Fibroblast of gingiva (primary cell): ENCODE measurements at regions not wholly inside any gene's neighbourhood (a gene's known extent, or its start where the extent isn't known, plus 50 kb on each side); places are given as distances from the start of the nearest gene placed in this dataset.

Experiments
- DNase-seq: peaks from one replicate; pipeline ENCODE4 v3.0.0-alpha.2; 2011; ENCODE audit warnings: low read depth

DNA sequence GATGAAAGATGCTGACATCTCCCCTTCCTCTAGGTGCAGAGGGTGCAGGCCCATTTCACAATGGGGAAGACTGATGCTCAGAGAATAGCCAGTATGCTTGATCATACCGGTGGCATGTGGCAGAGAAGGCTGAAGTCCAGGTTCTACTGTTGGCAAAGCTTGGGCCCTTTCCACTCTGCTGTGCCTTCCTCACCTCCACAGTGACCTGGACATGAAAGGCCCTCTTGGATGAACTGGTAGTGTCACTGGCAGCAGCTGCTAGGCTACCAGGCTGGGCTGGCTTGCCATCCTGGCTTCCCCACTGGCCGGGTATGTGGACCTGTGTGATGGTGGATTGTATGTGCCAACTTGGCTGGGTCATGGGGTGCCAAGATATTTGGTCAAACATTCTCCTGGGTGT, 92.0 kb downstream of the GADD45G start:
- DNase-seq: no peak

DNA sequence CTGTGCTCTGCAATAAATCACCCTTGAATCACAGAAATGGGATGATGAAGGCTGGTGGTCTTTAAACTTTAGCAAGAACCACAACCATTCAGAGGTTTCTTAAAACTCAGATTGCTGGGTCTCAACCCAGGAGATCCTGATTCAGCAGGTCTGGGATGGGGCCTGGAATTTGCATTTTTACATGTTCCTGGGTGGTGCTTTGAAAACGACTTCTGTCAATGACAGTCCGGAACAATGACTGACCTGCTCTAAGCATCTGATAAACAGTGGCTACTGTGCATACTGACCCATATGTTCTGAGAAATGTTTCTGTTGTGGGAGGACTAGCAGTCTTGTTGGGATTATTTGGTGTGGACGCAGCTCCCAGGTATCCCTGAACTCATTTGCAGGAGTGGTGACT, 92.7 kb downstream of the GADD45G start:
- no peak for DNase-seq

DNA sequence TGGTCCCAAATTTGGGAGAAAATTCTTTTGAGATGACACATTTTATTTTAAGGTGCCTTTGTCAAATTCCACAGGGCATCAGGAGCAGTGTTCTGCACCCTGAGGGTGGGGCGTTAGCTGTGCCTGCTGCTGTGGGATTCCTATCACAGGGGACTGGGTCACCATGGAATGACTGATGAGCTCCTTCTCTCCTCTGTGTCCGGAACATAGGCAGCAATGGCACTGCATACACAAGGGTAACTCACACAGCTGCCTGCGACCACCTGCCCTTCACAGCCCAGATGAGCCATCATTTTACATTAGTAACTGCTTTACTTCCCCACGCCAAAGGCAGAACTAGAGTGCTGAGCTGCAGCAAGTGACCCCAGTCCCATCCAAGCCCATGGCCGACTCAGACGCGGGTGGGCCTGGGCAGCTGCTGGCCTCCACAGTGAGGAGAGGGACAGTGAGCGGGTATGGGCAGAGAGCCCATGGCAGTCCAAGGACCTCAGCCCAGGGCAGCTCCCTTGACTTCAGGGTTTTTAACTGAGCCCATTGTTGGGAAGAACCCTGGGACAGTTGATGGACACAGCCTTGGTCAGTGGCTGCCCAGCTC, 93.7 kb downstream of the GADD45G start:
- no peak for DNase-seq

DNA sequence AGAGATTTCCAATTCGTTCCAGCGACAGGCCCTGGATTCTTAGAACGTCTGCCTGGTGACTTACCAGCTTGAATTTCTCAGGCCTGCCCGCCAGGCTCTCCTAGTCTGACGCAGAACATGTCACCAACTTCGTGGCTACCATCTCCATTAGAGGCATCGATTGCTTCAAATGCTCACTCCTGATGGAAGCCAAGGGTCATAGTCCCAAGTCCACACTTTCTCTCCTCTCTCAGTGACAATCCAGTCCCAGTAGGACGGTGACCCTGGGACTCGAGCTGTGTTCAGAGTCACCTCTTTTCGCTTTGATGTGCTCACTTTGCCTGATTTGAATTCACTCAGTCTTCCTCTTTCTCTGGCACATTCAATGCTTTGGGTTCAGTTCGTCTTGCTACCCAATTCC, 94.8 kb downstream of the GADD45G start:
- DNase-seq: no peak

DNA sequence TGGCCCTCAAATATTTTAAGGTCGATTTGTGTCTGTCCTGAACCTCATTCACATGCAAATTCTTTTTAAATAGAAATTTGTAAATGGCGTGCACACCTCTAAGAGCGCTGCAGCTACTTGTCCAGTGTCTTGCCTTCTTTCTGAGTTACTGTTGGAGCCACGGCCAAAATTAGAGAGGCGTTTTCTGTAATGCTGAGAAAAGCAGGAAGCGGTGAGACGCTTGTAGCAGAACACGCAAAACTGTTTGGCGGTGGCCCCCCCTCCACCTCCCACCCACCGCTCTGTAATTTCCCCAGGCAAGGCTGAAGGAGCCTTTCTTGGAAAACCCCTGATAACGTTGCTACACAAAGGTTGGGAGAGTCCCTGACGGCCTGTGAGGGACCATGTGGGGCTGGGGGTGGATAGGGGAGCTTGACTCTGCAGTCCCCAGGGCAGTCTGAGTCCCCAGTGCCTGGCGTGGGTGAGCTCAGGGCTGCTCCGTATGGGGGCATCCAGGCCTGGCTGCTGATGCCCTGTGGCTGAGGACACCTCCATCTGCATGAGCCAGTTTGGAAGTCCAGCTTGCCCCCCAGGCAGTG, 96.5 kb downstream of the GADD45G start:
- no peak for DNase-seq

DNA sequence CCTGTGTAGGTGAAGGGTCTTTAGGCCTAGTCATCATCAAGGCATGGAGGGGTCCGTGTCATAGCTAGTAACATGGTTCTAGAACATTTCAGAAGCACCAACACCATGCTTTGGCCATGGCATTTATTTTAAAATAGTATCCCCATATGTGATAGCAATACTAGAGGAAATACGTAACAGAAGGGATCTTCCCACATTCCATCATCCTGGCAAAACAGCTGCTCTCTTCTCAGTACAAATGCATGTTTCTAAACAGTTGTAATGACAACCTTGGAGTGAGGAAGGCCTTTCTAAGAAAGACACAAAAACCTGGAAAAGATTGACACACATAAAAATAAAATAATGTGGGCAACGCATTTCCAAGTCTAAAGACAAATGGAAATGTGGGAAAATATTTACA, 97.6 kb downstream of the GADD45G start:
- no peak for DNase-seq

DNA sequence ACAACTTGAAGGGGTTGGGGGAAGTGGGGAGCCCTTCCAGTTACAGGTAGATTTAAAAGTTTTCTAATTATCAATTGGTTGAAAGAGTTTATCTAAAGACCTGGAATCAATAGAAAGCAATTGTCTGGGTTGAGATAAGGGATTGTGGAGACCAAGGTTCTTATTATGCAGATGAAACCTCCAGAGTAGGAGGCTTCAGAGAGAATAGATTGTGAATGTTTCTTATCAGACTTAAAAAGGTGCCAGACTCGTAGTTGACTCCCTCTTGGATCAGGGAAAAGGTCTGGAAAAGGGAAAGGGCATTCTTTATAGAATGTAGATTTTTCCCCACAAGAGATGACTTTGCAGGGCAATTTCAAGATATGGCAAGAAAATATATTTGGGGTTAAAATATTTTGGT, 100.8 kb downstream of the GADD45G start:
- no peak for DNase-seq

DNA sequence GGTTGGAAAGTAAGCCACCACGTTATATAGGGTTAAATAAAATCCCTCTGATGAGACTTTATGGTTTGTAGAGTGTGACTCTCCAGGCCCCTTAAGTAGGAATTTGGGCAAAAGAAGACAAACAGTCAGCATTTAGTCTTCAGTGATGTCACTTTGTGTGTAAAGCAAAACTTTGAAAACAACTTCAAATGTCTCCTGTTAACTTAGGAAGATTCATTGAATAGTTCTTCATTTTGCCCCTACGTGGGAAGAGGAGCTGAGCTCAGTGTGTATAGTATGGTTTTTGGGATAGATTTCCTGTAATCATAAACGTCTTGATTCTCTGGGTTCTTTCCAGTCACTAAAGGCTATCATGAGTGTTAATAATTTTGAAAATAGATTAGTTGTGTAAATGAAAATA, 101.3 kb downstream of the GADD45G start:
- DNase-seq: no peak

DNA sequence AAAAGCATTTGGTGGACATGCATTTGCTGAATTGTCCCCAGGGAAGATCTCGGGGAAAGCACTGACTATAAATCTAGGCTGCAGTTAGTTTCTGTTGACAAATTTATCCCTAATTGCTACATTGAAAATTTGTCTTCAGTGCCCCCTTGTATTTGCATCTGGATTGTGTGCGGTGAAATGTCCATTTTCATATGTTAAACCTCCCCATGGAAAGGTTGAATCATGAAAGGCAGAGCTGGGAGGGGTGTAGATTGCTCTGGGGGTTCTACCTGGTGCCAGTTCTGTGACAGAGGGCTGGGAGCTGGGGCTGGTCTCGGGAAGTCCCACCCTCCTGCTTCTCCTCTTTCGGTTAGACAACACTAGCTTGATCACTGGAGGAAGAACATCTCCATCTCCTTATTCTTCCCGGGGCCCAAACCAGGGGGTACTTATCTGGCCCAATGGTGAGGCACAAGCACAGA, 101.9 kb downstream of the GADD45G start:
- no peak for DNase-seq

DNA sequence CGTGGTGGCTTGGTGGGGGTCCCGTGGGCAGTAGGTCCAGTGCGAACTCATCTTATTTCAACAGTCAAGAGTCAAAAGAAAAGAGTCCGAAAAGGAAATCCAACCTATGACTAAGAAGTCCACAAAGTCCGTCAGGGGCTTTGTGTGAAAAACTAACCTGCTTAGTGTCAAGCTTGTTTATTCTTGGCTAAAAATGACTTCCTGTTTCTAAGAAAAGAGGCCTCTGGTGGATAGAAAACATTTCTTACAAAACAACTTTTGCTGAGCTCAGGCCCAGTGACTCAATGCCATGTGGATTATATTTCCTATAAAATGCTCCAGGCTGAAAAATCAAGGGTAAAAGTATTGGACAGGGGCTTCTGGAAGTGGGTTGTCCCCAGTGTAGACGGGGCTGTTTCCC, 105.9 kb downstream of the GADD45G start:
- no peak for DNase-seq

DNA sequence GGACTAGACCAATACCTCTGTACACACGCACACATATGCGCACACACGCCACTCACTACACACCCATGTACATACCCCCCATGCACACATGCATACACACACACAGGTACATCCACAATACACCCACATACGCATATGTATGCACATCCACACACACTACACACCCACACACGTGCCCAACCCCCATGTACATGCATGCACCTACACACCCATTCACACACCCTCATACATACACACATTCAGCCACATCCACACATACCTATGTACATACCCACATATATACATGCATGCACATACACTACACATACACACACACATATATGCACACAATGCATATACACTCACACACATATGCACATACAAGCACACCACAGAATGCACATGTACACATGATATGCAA, 107.1 kb downstream of the GADD45G start:
- DNase-seq: no peak

DNA sequence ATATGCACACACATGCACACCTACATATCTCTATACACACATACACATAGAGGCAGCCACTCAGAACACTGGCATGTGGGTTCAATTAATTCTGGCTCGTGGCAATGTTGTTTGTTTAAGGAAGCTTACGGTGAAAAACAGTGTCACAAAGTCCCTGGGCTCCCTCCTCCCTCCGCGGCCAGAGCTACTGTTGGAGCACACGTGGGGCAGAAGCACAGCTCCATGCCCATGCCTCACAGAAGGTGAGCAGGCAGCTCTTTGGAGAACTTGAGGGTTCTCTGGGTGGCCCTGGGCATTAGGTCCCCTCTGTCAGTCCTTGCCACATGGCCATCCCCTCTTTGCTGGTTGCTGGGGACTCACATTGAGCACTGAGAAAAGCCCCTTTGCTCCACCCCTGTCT, 107.5 kb downstream of the GADD45G start:
- DNase-seq: no peak

DNA sequence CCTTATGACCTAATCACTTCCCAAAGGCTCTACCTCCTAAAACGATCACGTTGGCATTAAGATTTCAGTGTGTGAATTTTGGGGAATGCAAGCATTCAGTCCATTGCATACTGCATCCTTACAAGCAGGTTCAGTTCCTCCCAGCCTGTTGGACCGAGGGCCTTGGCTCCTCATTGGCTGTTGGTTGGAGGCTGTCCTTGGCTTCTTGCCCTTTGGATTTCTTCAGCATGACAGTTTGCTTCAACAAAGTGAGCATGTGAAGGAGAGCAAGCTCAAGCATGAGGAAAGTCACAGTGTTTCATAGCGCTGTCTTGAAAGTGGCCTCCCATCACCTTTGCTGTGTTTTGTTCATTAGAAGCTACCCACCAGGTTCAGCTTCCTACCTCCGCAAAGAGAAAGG, 109.5 kb downstream of the GADD45G start:
- no peak for DNase-seq

DNA sequence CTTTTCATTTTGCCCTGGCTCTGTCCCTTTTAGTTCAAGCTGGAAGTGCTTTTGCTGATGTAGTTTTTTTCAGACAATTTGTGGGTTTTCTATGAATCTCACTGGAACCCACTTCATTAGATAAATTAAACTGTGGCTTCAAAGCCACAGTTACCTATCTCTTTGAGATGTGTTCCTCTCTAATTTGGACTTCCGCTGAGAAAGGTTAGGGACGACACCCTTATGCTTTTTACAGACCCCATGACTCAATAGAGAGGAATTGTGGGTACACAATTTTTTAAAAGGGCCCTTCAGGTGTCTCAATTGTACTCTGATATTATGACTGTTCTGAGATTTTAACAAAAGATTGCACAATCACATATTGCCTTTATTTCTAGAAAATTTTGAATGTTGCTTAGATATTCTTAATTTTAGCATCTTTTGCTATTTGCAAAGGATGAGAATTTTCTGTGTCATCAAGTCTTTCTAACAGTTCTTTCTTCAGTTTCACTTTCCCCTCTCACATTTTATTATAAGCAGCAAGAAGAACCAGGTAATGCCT, 110.6 kb downstream of the GADD45G start:
- DNase-seq: no peak

DNA sequence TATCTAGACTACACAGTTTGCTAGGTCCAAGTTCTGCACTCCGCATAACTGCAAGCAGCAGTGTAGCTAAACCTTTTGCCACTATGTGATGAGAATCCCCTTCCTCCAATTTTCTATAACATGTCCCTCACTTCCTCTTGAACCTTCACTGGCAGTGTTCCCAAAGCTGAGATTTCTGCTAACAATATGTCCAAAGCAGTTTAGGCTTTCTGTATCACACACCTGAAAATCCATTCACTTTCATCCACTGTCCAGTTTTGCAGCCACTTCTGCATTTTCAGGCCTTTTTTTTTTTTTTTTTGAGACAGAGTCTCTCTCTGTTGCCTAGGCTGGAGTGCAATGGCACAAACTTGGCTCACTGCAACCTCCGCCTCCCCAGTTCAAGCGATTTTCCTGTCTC, 111.1 kb downstream of the GADD45G start:
- DNase-seq: no peak

DNA sequence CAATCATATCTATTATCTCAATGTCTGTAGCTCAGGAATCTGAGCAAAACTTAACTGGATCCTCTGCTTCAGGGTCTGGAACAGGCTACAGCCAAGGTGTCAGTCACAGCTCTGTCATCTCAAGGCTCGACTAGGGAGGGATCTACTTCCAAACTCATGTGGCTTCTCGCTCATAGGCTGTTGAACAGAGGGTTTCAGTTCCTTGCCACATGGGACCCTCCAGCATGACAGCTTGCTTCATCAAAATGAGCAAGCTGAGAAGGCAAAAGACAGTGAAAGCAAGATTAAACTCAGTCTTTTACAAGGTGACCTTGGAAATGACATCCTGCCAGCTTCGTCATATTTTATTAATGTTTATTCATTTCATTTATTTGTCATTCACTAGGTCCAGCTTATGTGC, 111.7 kb downstream of the GADD45G start:
- no peak for DNase-seq

DNA sequence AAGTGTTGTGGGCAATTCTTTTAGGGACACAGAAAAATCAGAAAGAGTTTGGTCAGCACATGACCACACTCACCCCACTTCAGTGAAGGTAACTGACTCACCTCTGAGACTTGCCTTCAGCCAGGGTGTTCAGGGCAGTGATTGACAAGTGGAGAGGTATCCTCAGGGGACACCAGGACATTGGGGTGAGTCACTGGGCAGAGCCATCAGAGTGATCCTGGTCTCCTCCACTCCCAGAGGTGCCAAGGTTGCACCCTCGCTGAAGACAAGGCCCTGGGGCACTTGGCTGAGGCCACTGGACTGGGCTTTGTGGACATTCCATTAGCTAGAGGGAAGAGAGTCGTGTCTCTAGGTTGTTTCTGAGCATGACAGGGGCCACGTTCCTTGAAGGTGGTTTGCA, 113.4 kb downstream of the GADD45G start:
- DNase-seq: no peak

DNA sequence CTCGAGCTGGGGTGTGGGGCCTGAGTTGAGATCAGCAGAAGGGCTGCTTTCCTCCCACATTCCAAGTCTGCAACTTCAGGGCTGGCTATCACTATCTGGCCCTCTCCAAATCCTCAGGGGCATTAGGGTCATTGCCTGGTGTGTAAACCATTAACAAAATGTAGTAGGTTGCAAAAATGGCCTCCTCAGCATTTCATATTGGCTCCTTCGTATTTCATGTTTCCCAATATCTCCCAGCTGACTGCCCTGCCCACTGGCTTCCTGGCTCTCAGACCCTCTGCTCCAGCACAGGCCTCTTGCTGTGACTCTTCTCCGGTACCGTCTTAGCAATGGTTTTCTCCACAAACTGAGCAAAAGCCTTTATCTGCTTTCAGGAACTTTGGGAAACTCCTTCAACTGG, 113.8 kb downstream of the GADD45G start:
- no peak for DNase-seq

DNA sequence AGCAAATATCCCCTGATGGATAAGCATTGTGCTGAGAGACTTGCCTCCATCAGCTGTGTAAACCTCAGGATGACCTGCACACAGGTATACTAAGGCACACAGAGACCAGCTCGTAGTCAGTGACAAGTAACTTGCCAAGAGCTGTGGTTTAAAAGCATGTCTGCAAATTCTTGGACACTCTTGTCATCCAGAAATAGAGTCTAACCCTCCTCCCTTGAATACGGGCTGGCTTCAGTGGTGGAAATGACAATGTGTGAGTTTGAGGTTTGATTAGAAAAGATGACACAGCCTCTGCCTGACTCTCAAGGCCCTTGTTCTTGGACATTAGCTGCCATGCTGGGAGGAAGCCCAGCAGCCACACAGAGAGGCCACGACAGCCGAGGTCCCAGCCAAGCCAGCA, 114.4 kb downstream of the GADD45G start:
- no peak for DNase-seq

DNA sequence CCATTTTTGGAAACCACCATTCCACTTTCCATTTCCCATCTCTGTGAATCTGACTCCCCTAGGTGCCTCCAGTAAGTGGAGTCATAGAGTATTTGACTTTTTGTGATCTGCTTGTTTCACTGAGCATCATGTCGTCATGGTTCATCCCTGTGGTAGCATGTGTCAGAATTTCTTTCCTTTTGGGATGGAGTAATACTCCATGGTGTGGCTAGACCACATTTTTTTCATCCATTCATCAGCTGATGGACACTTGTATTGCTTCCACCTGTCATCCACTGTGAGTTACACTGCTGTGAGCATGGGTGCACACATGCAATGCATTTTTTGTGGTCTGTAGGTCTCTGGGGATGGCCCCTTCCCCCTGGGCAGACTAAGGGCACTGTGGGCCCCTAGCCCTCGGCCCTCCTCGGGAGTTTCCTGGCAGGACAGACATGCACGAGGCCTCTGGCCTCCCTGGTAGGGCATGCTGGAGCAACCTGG, 115.9 kb downstream of the GADD45G start:
- DNase-seq: no peak

DNA sequence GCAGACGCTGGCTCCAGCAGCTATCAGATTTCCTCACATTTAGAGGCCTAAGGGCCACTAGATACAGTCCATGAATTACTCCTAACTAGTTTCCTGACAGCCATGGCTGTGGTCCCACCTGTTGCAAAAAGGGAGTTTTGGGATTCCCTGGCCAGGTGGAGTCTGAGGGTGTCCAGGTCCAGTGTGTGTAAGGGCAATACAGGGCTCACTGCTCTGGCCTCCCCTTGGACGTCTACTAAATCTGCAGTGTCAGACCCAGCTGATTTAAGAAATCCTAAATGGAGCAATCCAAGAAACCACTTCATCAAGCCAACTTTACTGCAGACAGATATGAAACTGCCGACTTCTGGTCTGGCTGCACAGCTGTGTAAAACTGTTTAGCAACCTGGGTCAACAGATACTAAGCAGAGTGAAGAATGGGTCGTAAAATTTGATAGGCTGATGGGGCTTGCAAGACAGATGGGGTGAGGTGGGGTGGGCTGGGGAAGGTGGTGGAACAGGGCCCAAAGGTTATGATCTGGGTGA, 116.4 kb downstream of the GADD45G start:
- no peak for DNase-seq

DNA sequence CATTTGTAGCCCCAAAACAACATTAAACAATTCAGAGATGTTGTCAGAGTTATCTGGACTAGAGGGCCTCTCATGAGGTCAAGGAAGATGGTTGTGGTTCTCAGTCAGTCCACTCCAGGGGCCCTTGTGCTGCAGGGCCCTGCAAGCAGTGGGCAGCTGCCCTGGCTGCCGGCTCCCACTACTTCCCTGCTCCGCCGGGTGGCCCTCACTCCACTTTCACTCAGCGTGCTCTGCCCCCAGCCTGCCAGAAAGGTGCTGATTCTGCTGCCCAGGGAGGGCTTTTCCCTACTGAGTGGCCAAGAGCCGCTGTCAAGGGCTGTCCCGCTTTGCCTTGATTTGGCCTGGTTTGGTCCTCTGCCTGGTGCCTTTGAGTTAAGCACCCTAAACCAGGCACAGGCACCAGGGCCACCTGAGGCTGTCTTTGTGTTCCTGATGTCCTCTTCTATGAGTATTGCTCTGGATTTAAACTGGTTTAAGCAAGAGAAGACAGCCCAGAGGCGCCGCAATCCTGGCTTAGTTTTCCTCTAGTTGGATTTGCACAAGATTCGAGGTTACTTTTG, 117.2 kb downstream of the GADD45G start:
- DNase-seq: no peak

DNA sequence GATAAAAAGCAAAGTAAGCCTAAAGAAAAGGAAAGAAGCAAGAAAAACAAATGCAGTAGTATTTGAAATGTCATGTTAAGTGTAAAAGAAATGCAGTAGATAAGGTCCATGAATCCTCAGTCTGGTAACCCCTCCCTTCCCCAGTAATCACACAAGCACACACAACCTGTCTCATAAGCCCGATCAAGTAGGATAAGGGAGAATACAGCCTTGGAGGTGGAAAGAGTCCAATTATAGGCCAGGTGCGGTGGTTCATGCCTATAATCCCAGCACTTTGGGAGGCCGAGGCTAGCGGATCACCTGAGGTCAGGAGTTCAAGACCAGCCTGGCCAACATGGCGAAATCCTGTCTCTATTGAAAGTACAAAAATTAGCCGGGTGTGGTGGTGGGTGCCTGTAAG, 117.9 kb downstream of the GADD45G start:
- no peak for DNase-seq
